Activated CD4-positive, alpha-beta T cell treated with anti-CD3 and anti-CD28 coated beads for 48 hours (primary cell): ENCODE measurements at regions not wholly inside any gene's neighbourhood (a gene's known extent, or its start where the extent isn't known, plus 50 kb on each side); places are given as distances from the start of the nearest gene placed in this dataset.
"Not testable (repeated sequence)": the region's sequence is repeated elsewhere in the genome, so short reads cannot be mapped to it uniquely, and the experiment has no call there.

Experiments used
- DNase-seq: peaks from one replicate; pipeline ENCODE4 v3.0.0-alpha.2; 2020

DNA sequence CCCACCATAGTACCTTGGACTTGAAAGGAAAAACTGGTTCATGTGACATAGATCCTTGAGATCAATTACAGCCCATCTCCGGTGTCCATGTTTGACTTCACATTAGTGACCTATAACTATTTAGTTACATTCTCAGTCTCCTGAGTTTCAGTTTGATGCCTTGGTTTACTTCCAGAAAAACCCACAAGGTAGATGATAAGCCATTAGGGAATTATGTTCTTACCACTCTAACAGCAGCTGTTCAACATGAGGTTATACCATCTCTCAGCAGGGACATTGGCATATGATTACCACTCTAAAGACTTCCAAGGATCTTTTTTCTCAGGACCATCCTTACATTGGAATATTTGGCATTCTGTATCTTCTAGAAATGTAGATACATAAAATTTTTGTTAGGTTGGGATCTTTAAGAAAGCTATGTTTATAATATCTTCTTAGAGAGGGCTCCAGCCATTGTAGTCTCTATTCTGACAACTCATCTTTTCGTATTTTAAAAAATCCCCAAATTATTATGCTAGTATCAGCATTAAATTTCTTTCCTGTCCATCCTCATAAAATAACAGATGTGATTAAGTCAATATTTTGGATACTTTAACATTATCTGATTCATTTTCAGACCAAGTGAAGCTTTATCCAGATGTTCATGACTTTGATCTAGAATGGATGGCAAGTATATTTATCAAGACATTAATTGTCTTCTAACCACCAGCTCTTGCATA, 258.9 kb downstream of the RDH14 start:
- no peak for DNase-seq

- no peak for DNase-seq
These were observed 260.8 kb downstream of the RDH14 start for GRCh38 chr2:18299423-18300212.

DNA sequence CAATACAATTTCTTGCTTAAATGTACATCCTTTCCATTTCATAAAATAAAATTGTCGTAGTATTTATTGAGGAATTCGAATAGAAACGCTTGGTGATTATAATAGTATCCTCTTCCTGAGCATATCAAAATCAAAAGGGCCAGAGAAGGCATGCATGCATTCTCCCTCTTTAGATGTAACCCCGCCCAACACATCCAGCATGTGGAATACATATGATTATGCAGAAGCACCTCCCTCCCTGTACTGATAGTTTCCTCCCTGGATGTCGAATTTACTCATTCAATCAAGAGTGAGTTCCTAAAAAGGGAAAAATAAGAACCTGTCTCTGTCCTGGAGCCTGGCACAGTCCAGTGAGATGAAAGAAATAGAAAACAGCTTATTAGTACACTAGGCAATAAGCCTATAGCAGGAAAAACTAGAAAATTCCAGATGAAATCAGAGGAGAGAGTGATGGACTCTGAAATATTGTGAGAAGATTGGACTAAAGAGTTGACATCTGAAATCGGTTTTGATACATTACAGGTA, 262.9 kb downstream of the RDH14 start:
- DNase-seq: no peak

DNA sequence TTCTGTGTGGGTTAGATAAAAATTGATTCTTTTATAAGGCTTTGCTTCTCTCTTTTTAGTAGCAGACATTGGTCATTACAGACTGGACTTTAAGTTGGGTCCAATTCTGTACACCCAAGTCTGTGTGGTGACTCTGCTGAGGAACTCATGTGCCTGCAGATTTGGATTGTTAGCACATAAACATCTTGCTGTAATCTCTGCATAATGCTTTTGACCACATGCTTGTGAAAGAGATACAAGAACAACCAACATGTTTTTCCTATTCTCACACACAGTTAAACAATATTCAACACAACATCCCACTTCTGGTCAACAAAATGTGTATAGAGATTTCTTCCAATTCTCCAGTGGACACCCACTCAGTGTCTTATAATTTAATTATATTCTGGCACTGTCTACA, 270.1 kb downstream of the RDH14 start:
- DNase-seq: no peak

- no peak for DNase-seq
These were observed 273.6 kb downstream of the RDH14 start for GRCh38 chr2:18286897-18287296.

- no peak for DNase-seq
These were observed 276.1 kb downstream of the RDH14 start for GRCh38 chr2:18284331-18284730.

- no peak for DNase-seq
These were observed 278.4 kb downstream of the RDH14 start for GRCh38 chr2:18282026-18282425.

- DNase-seq: no peak
These were observed 283.8 kb downstream of the RDH14 start for GRCh38 chr2:18276583-18277075.

- no peak for DNase-seq
These were observed 287.2 kb downstream of the RDH14 start for GRCh38 chr2:18273205-18273604.

DNA sequence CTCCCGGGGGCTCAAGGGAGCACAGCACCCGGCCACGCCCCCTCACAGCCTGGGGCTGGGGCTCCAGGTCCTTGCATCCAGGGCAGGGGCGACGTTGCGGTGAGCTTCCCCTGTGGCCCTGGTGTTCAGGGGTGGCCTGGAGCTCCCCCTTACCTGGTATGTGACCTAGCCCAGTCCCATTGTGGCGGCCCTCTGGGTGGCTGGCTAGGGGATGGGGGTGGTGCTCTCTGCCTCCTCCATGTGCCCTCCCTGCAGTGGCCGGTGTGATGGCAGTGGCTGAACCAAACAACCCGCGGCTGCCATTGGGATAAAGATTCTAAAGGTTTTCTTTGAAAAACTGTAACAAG, 288.3 kb downstream of the RDH14 start:
- DNase-seq: no peak

- DNase-seq: no peak
These were observed 288.9 kb downstream of the RDH14 start for GRCh38 chr2:18271370-18272147.

- DNase-seq: no peak
These were observed 292.1 kb downstream of the RDH14 start for GRCh38 chr2:18268400-18268799.

GRCh38 chr2:18267501-18267900, 293.0 kb downstream of the RDH14 start:
- no peak for DNase-seq

- DNase-seq: not testable (repeated sequence)
These were observed 293.8 kb downstream of the RDH14 start for GRCh38 chr2:18266699-18267098.

DNA sequence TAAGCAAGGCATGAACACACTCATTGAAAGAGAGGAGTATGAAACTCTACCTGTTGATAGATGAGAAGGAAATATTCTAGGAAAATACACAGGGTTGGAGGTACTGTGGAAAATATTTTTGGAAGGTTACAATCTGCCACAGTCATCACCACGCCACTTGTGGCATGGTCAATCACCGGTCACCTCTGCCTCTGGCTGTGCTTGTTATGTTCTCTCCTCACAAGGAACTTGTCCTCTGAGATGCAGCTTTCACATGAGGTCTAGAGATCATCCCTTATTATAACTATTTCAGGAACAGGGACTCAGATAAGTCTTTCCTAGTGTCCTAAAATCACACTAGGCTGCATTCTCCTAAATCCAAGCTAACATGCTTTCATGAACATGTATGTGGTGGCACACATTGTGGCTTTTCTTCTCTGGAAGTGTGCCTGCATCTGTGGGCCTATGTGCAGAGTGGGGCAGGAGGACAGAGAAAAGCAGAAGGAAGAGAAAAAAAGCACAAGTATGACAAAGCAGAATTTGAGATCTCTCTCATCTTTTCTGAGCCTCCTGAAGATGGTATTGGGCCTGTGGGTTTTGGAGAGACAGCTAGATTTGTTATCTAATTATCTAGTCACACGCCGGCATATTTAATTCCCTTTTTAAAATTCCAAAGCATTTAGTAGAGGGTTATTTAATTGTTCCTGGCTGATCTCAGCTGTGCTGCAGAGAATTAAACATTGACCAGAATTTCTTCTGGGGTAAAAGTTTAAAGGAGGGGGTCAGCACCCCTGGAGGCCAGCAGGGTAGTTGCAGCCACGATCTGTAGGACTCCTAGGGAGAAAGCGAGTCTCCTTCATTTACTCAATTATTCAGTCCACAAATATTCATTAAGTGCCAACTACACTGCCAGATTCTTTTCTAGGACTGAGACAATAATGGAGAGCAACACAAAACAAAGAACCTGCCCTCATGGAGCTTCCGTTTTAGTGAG, 294.6 kb downstream of the RDH14 start:
- DNase-seq: no peak

DNA sequence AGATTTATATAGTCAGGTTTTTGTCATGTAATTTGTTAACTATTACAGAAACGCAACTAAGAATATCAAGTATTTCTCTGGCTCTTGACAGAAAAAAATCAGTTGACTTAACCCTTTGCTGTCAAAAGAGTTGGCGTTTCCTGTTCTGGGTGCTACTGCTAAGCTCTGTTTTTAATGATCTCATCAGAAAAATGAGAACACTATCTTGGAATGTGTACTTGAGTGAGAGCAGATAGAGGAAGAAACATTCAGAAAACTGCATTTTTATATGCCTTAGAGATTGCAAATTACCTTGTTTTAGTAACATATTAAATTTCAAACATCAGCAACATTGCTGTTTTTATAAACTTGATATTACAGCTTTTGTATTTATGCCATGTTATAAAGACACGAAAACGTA, 297.9 kb downstream of the RDH14 start:
- DNase-seq: no peak

DNA sequence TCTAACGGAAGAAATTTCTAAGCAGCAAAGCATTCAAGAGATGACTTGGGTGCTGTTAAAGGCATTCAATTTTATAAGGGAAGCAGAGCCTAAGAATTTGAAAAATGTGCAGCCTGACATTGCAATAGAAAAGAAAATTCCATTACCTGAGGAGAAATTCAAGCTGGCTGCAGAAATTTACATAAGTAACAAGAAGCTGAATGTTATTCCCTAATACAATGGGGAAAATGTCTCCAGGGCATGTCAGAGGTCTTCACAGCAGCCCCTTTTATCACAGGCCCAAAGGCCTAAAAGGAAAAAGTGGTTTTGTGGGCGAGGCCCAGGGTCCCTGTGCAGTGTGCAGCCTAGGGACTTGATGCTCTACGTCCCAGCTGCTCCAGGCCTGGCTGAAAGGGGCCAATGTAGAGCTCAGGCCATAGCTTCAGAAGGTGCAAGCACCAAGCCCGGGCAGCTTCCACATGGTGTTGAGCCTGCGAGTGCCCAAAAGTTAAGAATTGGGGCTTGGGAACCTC, 306.7 kb downstream of the RDH14 start:
- no peak for DNase-seq

GRCh38 chr2:18251486-18251885, 309.0 kb downstream of the RDH14 start:
- no peak for DNase-seq

DNA sequence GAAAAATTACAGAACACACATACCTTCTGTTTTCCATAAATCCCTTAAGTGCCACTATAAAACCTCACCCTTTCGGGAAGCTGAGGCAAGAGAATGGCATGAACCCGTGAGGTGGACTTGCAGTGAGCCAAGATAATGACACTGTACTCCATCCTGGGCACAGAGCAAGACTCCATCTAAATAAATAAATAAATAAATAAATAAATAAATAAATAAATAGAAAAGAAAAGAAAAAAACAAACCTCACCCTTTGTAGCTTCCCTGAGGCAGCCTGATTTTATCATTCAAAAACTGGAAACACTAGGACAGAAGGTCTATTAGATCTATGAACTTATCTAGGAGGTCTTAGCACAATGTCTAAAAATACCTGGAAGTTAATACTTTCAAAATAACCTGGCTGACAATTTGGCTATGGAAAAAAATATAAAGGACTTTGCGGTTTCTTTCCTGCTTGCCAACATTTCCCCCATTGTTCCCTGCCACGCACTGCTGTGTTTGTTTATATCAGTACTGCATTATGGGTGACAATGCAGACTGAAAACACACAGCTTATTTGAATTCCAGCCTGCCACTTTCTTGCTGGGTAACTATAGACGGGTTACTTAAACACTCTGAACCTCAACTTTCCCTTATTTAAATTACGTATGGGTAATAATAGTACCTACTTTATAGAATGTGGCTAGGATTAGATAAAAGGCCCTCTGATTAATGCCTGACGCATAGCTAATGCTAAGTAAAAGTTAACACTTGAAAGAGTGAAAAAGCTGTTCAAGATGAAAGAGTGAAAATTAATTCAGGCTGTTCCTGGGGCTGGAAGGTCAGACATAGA, 313.0 kb downstream of the RDH14 start:
- DNase-seq: no peak

DNA sequence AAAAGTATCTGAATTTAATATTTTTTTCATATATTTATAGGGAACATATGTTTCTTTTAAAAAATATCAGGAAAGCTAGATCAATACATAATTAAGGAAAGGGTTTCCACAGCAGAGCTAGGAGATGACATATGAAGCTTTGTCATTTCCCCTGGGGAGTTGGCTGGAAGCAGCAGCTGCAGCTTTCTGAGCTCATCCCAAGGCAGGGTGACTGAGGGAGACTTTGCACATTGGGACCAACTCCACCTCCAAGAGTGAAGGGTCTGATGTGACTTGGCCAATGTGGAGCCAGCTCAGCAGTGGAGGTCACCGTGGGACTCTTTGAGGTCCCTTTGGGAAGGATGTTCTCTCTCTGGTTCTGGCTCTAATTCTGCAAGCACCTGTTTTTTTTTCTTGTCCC, 315.1 kb downstream of the RDH14 start:
- DNase-seq: no peak

DNA sequence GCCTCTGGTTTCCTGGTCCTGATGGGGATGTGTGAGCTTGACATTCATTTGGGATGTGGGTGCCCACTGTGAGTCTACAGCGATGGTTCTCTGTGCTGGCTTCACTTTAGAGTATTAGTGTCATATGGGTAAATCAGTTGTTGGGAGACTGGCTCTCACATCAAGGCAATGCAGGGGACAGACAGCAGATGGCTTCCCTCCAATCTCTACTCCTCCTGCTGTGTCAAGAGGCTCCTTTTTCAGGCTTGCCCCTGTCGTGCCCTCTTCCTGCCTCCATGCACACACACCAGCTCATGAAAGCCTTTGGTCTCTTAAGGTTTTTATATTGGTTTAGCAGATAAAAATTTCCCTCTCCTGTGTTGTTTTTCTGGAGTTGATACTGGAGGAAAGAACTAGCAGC, 315.6 kb downstream of the RDH14 start:
- DNase-seq: no peak
